Activated CD8-positive, alpha-beta memory T cell treated with anti-CD3 and anti-CD28 coated beads, Interleukin-2, amount 50 U/mL, for 48 hours (primary cell): ENCODE measurements at regions not wholly inside any gene's neighbourhood (a gene's known extent, or its start where the extent isn't known, plus 50 kb on each side); places are given as distances from the start of the nearest gene placed in this dataset.
"Not testable (repeated sequence)": the region's sequence is repeated elsewhere in the genome, so short reads cannot be mapped to it uniquely, and the experiment has no call there.

Experiments used
- DNase-seq: peaks from one replicate; pipeline ENCODE4 v3.0.0-alpha.2; 2020

DNA sequence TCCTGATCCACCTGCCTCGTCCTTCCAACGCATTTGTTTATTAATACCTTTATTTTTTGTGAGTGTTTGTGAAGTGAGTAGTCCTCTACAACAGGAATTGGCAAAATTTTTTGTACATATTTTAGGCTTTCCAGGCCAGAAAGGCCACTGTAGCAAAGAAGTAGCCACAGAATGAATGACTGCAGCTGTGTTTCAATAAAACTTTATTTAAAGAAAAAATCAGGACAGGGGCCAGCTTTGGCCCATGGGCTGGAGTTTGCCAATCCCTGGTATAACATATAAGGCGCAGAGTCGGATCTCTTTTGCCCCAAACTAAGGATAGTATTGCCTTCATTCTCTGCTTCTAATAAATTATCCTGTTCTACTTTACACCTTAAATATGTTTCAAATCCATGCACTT lies 198.0 kb upstream of the COX10 start:
- no peak for DNase-seq

DNA sequence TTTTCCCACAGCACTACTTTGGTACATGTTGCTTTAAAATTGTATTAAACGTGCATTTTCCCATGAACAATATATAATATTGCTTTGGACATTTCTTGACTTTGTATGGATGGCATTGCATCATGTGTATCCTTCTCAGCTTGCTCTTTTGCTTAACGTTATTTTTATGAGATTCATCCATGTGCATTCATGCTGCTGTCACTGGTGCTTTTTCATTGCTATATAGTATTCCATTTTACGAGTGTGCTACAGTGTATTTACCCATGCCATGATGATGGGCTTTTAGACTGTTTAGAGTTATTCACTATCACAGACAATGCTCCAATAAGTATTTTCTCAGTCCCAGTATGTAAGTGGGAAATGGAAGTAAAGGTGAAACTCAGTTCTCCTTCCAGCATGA lies 195.2 kb upstream of the COX10 start:
- no peak for DNase-seq

DNA sequence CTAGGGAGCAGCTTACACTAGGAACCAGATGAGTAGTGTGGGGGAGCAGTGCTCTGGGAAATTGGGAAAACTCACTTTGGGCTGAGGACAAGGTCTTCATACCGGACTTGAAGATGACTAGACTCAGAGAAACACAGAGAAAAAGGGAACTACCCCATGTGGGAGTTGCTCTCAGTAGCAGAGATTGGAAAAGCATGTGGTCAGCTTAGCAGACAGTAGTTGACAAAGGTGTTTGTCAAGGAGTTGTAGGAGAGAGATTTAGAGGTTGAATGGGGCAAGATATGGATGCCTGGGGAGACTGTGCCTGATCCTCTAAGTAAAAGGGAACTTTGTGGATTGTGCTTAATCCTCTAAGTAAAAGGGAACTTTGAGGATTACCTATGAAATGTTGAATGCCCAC lies 194.5 kb upstream of the COX10 start:
- no peak for DNase-seq

DNA sequence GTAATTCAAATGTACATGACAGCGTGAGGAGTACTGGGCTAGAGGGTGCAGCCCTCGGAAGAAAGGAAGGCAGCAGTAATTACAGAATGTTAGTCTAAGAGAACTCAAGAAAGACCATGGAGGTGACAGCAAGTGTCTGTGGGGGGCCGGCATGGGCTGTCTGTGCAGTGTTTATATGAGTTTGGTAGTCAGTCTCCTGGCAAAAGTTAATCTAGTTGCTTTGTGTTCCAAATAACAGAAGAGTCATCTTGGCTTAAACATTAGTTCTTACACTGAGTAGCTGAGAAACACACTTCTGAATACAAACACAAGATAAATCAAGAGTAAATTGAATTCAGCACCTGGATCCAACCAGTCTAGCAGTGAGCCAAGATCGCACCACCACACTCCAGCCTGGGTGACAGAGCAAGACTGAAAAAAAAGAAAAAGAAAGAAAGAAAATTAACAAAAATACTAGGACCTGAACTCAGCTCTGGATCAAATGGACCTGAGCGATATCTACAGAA lies 189.3 kb upstream of the COX10 start:
- no peak for DNase-seq

DNA sequence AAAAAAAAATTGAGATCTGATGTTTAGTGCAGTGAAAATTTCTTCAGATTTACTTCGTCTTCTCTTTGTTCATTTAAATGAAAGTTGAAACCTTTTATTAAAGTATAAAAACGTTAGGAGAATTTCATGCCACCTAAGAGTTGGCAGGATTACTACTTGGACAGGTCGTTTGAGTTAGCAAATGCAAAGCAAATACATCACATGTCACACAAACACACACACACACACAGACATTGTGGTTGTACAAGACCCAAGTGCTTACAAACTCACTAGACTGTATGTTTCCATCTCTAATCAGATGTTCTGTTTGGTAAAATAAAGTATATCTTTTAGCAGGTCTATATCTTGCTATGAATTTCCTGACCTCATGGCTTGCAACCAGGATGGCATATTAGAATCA lies 185.6 kb upstream of the COX10 start:
- no peak for DNase-seq

DNA sequence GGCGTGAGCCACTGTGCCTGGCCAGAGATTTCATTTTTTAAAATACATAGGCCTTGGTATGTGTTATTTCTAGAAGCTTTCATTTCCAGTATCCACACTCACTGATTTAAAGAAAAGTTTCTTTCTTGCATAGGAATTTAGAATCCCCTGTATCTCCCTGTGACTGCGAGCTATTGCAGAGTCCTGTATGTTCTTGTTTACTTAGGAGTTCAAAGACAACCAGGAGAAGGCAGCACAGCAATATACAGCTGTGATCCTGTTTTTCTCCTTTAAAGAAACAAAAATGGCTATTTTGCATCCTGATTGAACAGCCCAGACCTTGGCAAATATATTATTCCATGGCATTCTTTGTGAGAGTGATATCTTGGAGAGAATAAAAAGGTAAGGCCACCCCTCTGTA lies 185.0 kb upstream of the COX10 start:
- DNase-seq, result no peak

DNA sequence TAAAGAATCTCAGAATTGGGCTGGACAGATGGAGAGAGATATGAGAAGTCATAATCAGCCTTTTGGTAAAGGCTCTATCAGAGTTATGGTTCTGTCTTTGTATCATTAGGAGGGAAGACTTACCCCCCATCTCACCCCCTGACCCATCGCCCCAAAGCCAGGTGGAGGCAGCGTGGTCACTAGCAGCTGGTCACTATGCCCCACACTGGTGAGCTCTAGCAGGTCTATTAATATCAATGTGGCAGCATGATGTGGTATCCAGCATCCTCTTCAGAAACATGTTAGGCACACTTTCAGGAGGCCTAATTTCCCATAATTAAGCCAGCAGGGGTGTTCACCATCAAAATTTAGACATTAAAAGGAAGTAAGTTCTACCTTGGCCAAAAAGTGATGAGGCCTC lies 183.8 kb upstream of the COX10 start:
- no peak for DNase-seq

DNA sequence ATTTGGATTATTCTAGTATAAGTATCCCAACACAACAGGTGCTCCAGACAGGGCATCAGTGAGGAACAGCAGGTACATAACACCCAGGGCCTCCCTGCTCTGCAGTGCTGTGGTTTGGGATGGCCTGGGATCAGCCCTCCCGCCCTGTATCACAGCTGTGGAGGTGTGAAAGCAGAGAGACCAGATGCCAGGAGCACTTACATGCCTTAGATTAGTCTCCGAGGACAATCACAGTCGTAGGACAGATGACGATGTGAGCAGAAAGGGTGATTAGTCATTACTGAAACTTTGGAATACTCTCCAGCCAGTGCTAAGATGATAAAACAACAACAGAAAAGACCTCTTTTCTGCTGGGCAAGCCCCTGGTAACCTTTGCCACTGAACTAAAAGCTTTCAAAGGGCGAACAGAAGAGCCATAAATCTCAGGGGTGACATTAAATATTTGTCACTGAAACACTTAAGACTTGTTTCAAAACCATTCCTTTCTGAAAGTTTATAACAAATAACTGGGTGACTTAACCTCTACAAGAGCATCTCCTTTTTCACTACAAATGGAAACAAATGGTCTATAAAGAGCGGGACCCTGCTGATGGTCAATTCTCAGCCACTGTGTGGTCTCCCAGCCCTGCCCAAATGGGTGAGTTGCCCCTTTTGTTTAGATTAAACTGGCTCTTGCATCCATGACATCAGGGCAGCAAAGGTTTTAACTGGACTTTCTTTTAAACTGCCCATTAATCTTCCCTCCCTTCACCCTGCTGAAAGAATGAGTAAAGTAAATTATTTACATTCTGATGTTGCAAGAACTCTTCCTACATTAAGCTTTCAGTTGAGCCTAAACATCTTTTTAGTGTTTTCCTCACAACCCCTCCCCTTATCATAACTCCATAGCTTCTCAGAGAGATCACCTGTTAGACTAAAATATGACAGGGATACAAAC lies 183.1 kb upstream of the COX10 start:
- no peak for DNase-seq

DNA sequence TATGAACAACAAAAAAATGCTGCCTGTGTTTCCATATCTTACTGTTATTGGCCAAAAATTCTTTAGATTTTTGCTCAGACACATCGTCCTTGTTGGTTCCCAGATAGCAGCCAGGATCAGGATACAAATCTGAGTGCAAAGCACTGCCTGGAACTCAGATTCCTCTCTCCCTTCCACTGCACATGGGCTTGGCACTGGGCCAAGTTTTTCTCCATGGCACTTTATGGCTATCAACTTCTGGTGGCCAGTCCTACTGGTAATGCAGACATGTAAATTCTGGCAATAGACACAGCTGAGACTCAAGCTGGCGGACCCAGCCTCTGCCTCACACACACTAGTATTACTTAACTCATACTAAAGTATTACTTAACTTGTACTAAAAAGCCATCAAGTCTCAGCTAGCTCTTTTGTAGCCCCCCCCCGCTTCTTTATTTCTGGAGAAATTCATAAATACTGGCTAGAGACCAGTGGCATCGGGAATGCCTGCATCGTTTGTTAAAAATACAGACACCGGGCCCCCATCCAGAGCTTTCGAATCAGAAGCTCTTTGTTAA lies 181.2 kb upstream of the COX10 start:
- DNase-seq, result no peak

DNA sequence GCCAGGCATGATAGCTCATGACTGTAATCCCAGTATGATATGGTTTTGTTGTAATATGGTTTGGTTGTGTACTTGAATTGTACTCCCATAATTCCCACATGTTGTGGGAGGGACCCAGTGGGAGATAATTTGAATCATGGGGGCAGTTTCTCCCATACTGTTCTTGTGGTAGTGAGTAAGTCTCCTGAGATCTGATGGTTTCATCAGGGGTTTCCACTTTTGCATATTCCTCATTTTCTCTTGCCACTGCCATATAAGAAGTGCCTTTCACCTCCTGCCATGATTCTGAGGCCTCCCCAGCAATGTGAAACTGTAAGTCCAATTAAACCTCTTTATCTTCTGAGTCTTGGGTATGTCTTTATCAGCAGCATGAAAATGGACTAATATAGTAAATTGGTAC lies 160.3 kb upstream of the COX10 start:
- not testable (repeated sequence) for DNase-seq

DNA sequence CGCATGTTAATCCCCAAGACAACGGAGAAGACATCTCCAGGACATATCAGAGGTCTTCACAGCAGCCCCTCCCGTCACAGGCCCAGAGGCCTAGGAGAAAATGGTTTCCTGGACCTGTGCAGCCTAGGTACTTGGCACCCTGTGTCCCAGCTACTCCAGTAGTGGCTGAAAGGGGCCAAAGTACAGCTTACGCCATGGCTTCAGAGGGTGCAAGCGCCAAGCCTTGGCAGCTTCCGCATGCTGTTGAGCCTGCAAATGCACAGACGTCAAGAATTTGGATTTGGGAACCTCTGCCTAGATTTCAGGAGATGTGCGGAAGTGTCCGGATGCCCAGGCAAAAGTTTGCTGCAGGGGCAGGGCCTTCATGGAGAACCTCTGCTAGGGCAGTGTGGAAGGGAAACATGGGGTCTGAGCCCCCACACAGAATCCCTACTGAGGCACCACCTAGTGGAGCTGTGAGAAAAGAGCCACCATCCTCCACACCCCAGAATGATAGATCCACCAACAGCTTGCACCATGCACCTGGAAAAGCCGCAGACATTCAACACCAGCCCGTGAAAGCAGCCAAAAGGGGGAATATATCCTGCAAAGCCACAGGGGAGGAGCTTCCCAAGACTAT lies 159.3 kb upstream of the COX10 start:
- no peak for DNase-seq

DNA sequence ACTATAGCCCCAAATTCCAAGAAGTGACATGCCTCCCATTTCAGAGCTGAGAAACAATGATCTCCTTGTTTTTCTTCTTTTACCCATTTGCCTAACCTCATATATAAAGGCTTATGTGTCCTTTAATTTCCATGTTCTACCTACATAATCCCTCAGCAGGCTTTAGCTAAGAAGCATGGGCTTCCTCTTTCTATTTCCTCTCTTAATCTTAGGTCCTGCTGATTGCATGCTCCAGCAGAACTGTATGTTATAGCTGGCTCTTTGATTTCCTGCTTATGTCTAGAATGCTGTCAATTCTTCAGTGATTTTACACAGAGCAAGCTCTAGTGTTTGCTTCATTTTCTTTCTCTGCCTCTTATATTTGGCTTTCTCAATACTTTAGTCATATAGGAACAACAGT lies 151.7 kb upstream of the COX10 start:
- DNase-seq, result no peak

DNA sequence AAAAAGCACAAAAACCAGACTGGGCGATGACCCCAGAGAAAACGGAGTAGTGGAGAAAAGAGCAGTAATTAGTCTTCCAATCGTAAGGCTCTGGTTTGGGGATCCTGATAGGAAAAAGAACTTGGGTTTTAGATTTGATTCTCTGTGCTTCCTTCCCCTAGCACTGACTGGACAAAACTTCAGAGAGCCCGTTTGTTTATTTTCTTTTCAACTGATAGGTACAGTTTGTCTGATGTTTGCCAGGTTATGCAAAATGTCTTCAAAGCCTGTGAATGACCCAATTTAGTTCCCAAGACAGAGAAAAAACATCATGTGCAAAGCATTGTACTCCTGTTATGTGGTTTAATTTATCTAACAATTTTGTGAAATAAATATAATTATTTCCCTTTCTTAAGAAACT lies 151.1 kb upstream of the COX10 start:
- DNase-seq, result no peak

DNA sequence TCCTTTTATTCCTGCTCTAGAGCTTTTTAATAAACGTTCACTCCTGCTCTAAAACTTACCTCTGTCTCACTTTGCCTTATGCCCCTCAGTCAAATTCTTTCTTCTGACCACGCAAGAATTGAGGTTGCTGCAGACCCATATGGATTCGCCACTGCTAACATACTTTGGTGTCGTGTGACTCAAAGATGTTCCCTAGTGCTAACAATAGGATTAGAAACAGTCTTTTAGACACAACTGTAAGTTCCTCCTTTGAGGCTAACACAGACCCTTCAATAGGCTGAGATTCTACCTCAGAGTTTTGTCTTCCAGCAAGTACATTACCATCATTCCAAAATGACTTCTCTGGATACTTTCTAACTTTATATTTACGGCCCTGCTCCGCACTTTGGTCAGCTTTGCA lies 149.5 kb upstream of the COX10 start:
- DNase-seq, result no peak

DNA sequence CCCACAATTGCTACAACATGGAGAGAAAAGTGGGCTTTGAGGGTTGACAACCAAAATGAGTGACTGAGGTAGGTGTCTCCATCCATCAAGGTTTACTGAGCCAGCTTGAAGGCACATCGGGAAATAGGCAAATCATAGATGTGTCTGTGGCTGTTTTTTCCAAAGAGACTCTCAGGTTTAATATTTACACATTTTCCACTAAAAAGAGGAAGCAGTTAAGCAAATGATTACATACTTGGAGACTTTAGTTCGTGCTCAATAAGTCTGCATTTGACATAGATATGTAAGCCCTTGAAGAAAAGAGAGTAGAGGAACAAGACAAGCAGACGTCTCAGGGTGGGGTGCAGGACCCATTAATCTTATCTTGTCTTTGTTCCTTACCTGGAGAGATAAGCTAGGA lies 148.9 kb upstream of the COX10 start:
- DNase-seq, result no peak

DNA sequence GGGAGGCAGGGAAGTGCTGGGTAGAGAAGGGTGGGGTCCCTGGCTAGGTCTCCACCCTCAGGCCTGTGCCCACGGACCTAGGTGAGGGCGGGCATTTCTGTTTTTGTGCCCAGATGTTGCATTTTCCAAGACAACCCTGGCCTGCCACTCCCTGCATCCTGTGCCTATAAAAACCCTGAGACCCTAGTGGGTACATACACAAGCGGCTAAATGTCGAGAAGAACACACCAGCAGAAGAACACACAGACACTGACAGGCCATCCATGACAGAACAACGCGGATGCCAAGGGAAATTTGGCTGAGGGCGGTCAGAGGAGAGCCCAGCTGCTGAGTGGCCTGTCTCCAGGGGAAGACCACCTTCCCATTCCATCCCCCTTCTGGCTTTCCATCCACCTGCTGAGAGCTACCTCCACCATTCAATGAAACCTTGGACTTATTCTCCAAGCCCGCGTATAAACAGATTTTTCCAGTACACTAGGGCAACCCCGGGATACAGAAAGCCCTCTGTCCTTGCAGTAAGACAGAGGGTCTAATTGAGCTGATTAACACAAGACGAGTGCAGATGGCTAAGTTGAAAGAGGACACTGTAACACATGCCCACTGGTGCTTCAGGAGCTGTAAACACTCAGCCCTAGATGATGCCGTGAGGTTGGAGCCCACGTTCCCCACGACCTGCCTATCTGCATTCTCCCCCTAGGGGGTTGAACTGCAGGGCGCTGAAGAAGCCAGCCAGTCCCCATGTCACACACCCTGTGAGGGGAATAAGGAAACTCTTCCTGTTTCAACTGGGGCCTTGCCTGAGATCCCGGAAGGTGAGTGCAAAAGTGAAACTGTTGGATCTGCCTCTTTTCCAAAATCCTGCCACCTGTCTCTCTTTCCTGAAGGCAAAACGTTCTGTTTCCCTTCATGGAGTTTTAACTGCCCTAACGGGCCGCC lies 147.2 kb upstream of the COX10 start:
- no peak for DNase-seq

DNA sequence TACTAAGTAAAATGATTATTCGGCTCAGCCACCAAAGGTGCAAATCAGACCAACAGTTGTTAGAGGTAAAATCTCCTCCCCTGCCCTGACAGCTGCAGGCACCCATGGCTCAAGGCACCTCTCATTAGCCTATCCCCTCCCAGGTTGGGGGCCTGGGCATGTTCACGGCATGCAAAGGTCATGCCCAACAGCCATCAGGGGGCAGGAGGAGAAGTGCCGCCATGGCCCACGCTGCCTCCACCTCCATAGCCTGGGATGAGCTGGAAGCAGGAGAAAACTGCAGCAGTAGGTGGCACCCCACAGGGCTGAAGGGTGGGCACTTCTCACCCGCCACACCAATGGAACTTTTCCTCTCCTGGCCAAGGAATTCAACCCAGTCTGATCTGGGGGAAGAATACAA lies 146.4 kb upstream of the COX10 start:
- DNase-seq, result no peak

DNA sequence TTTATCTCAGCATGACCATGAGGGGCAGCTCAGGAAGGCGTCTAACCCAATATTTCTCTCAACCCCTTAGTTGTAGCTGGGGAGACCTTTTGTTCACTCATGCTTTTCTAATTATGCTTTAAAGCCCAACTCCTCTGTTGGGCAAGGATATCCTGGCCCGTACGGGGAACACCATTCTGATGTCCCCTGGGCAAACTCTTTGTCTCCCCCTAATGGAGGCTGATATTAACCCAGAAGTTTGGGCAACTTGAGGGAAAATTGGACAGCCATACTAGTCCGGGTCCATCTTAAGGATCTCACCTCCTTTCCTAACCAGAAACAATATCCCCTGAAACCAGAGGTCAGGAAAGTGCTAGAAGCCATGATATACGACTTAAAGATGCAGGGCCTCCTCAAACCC lies 143.7 kb upstream of the COX10 start:
- no peak for DNase-seq

DNA sequence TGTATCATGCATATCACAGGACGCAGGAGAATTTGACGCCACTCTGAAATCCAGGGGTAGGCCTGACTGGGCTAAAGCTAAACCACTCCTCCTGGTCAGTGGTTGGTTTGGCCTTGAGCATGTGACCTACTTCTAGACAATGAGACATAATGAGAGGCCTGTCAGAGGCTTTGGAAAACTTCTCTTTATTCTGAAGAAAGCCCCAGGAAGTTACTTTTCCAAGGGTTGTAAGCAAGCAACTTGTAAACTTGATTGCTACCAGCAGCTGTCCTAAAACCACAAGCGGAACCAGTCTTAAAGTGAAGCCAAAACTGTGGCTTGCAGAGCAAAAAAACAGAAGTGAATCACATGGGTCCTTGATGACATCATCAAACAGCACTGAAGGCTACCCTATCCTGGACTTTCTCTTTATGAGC lies 138.2 kb upstream of the COX10 start:
- no peak for DNase-seq

DNA sequence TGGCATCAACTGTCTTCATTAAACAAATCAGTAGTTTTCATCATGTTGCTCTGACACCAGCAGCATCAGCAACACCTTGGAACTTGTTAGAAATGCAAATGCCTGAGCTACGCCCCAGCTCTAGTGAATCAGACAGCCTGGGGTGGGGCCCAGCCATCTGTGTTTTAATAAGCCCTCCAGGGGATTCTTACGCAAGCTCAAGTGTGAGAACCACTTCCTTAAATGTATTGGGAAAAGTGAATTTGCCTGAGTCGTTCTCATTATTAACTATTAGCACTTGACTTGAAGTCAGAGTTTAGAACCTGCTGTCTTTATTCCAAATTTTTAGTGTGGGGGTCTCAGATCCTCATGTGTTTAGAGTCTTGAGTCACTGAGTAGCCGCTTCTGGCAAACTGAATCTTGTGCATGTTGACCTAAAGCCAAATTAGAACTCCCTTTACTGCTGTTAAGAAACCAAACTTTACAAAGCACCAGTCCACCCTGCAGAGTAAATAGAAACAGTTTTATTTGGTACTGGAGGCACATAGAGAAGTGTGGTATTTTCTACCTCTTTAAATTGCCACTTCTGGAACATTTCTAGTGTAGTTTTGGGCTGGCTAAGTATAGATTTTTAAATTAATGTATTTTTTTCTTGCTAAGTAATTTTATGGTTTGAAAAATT lies 137.4 kb upstream of the COX10 start:
- DNase-seq, result no peak

DNA sequence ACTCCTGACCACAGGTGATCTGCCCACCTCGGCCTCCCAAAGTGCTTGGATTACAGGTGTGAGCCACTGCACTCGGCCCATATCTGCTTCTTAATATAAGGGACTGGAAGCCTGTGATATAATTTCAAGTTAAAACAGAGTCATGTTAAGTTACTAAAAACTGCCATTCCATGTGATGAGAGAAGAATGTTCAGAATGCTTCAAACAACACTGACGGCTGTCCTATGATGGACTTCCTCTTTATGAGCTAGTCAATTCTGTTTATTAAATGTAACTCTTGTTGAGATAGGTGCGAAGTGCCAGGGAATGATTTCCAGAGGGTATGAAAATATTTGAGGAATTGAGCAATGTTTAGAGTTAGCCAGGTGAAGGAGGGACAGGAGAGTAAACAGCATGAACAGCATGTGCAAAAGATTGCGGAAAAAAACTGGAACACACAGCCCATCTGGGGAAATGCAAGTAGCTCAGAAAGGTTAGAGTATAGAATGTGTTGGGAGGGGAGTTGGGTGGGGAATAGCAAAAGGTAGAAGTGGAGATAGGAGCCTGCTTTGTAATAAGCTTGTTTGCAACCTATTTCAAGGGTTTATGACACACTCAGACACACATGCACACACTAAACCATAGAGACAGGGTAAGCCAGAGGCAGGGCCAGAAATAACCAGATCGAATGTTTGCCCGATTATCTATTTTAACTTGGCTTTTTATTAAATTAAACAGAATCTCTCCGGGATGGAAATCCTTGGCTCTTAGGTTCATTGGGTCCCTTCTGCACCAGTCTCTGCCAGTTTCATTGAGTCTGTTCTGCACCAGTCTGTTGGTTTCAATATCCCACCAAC lies 135.6 kb upstream of the COX10 start:
- no peak for DNase-seq
